H1 (cell line): ENCODE measurements at regions not wholly inside any gene's neighbourhood (a gene's known extent, or its start where the extent isn't known, plus 50 kb on each side); places are given as distances from the start of the nearest gene placed in this dataset.

ENCODE experiments used
- CTCF ChIA-PET: fragments of 300-600 bp; sonication (Branson Sonifier 250); formaldehyde crosslinking; loops from one replicate; lab custom pipeline; 2021; ENCODE audit not compliant: partially characterized antibody; lab: Charles Lee
- POLR2A ChIA-PET: fragments of 300-600 bp; sonication (Branson Sonifier 250); formaldehyde crosslinking; loops from one replicate; lab custom pipeline; 2021; ENCODE audit warnings: inconsistent platforms; ENCODE audit not compliant: partially characterized antibody; lab: Charles Lee
- DNase-seq, 2 experiments: peaks; one replicate each; pipeline versions ENCODE4 v3.0.0 to v3.0.0-alpha.2; 2010 to 2022; ENCODE audit warnings: low spot score in 2 of 2, low read depth in 1 of 2, mixed read lengths in 1 of 2
- FAIRE-seq: peaks from 2 replicates; lab custom pipeline; 2011; peaks lifted over from hg19 to GRCh38; lab: Jason Lieb, UNC
- H2AFZ ChIP-seq: 2 replicates; pipeline ENCODE4 v1.8.1; 2012; ENCODE audit warnings: low read length, inconsistent platforms
- H2AK5ac ChIP-seq: 2 replicates; pipeline ENCODE4 v1.6.1; 2013; ENCODE audit warnings: low read depth, low read length
- H2BK120ac ChIP-seq: replicated peaks from 2 replicates; pipeline ENCODE3; 2013; ENCODE audit warnings: low read depth, low read length, inconsistent platforms
- H2BK12ac ChIP-seq: 2 replicates; pipeline ENCODE4 v1.6.1; 2013; ENCODE audit warnings: low read depth, low read length
- H2BK15ac ChIP-seq: 2 replicates; pipeline ENCODE4 v1.6.1; 2013; ENCODE audit warnings: low read length
- H2BK20ac ChIP-seq: 2 replicates; pipeline ENCODE4 v1.6.1; 2013; ENCODE audit warnings: low read length
- H2BK5ac ChIP-seq: 2 replicates; pipeline ENCODE4 v1.6.1; 2013; ENCODE audit warnings: low read depth, low read length
- H3K14ac ChIP-seq: 2 replicates; pipeline ENCODE4 v1.6.1; 2013; ENCODE audit warnings: inconsistent platforms; ENCODE audit not compliant: insufficient read length
- H3K18ac ChIP-seq: 2 replicates; pipeline ENCODE4 v1.6.1; 2013; ENCODE audit warnings: low read length; ENCODE audit errors: extremely low read depth
- H3K23ac ChIP-seq: 2 replicates; pipeline ENCODE4 v1.6.1; 2013; ENCODE audit warnings: inconsistent platforms; ENCODE audit not compliant: insufficient read length
- H3K23me2 ChIP-seq: 2 replicates; pipeline ENCODE4 v1.6.1; 2013; ENCODE audit warnings: low read depth, low read length
- H3K27ac ChIP-seq: 2 replicates; pipeline ENCODE4 v1.6.1; 2011; ENCODE audit warnings: low read depth, low read length, inconsistent platforms
- H3K27me3 ChIP-seq, 4 experiments: replicated peaks in 1 of 4; 1 replicate in 1 of 4; 2 replicates in 3 of 4; pipeline versions ENCODE4 v1.6.1 to v1.8.1; 2011 to 2013; ENCODE audit warnings: low read length in 3 of 4, mild to moderate bottlenecking in 3 of 4, inconsistent platforms in 2 of 4, mixed read lengths in 2 of 4, moderate library complexity in 1 of 4; ENCODE audit not compliant: control insufficient read depth in 3 of 4, insufficient read depth in 3 of 4; ENCODE audit errors: extremely low read depth in 1 of 4
- H3K36me3 ChIP-seq, 4 experiments: 2 replicates each; pipeline versions ENCODE4 v1.6.1 to v1.8.1; 2011 to 2013; ENCODE audit warnings: mild to moderate bottlenecking in 4 of 4, low read length in 3 of 4, moderate library complexity in 2 of 4, control low read depth in 1 of 4, inconsistent platforms in 1 of 4; ENCODE audit not compliant: insufficient read depth in 4 of 4, control insufficient read depth in 2 of 4
- H3K4ac ChIP-seq: replicated peaks from 2 replicates; pipeline ENCODE3; 2013; ENCODE audit warnings: low read length, low read depth, mixed read lengths, inconsistent platforms; ENCODE audit not compliant: insufficient read length
- H3K4me1 ChIP-seq, 4 experiments: replicated peaks in 1 of 4; 1 replicate in 1 of 4; 2 replicates in 3 of 4; pipeline versions ENCODE4 v1.6.1 to v1.8.1; 2011 to 2013; ENCODE audit warnings: low read length in 3 of 4, inconsistent platforms in 2 of 4, mixed read lengths in 1 of 4; ENCODE audit not compliant: insufficient read depth in 4 of 4, control insufficient read depth in 3 of 4
- H3K4me2 ChIP-seq, 2 experiments: 2 replicates each; pipeline versions ENCODE4 v1.6.1 to v1.8.1; 2011 to 2013; ENCODE audit warnings: low read depth in 2 of 2, low read length in 2 of 2, control low read depth in 1 of 2, inconsistent platforms in 1 of 2, mild to moderate bottlenecking in 1 of 2; ENCODE audit not compliant: insufficient read depth in 1 of 2
- H3K4me3 ChIP-seq, 4 experiments: fragments of 200-600, 300-600 bp in 1 of 4; sonication (generic), shearing (Covaris generic), sonication (Bioruptor Twin) in 1 of 4; 2 replicates each; pipeline versions ENCODE4 v1.5.1 to v1.8.1; 2011 to 2016; ENCODE audit warnings: low read length in 4 of 4, low read depth in 3 of 4, control low read depth in 2 of 4, inconsistent platforms in 2 of 4, mild to moderate bottlenecking in 2 of 4, mixed read lengths in 1 of 4, moderate library complexity in 1 of 4; ENCODE audit not compliant: insufficient read depth in 2 of 4; ENCODE audit errors: extremely low read depth in 1 of 4
- H3K56ac ChIP-seq: replicated peaks from 2 replicates; pipeline ENCODE3; 2013; ENCODE audit warnings: low read depth, mild to moderate bottlenecking, mixed read lengths, low read length, inconsistent platforms; ENCODE audit not compliant: insufficient read length
- H3K79me1 ChIP-seq: 2 replicates; pipeline ENCODE4 v1.6.1; 2013; ENCODE audit warnings: low read depth, low read length, control low read depth
- H3K79me2 ChIP-seq, 2 experiments: 2 replicates each; pipeline versions ENCODE4 v1.6.1 to v1.8.1; 2012 to 2013; ENCODE audit warnings: low read length in 2 of 2, mild to moderate bottlenecking in 2 of 2, inconsistent platforms in 1 of 2; ENCODE audit not compliant: insufficient read depth in 2 of 2, control insufficient read depth in 1 of 2
- H3K9ac ChIP-seq, 4 experiments: replicated peaks in 1 of 4; 1 replicate in 1 of 4; 2 replicates in 3 of 4; pipeline versions ENCODE4 v1.6.1 to v1.8.1; 2011 to 2013; ENCODE audit warnings: low read depth in 3 of 4, low read length in 3 of 4, control low read depth in 2 of 4, mild to moderate bottlenecking in 2 of 4, moderate library complexity in 2 of 4, inconsistent platforms in 1 of 4; ENCODE audit errors: extremely low read depth in 1 of 4
- H3K9me3 ChIP-seq, 2 experiments: 2 replicates each; pipeline versions ENCODE4 v1.6.1 to v1.8.1; 2012 to 2013; ENCODE audit warnings: mild to moderate bottlenecking in 2 of 2, moderate library complexity in 2 of 2, control low read depth in 1 of 2, inconsistent platforms in 1 of 2, low read depth in 1 of 2, low read length in 1 of 2, mixed read lengths in 1 of 2; ENCODE audit not compliant: insufficient read depth in 2 of 2
- H4K20me1 ChIP-seq, 2 experiments: replicated peaks in 1 of 2; 2 replicates each; pipeline versions ENCODE3 to v1.8.1; 2011 to 2013; ENCODE audit warnings: inconsistent platforms in 2 of 2, low read length in 2 of 2, mild to moderate bottlenecking in 1 of 2; ENCODE audit not compliant: insufficient read depth in 2 of 2, control insufficient read depth in 1 of 2
- H4K5ac ChIP-seq: 2 replicates; pipeline ENCODE4 v1.6.1; 2013; ENCODE audit warnings: low read length, low read depth, mixed read lengths, inconsistent platforms; ENCODE audit not compliant: insufficient read length
- H4K8ac ChIP-seq: 2 replicates; pipeline ENCODE4 v1.8.0; 2013; ENCODE audit warnings: mild to moderate bottlenecking, moderate library complexity, low read length, inconsistent platforms; ENCODE audit not compliant: insufficient read depth; ENCODE audit errors: extremely low read depth
- H4K91ac ChIP-seq: replicated peaks from 2 replicates; pipeline ENCODE3; 2013; ENCODE audit warnings: low read length, mixed read lengths, inconsistent platforms; ENCODE audit not compliant: insufficient read length
- CBX8 ChIP-seq: fragments of 300-800, 300-1000 bp; sonication (generic); IDR thresholded peaks from 2 replicates; pipeline ENCODE4 v1.7.1; 2016; ENCODE audit warnings: low read depth, low read length, borderline replicate concordance
- CHD2 ChIP-seq: IDR thresholded peaks from 2 replicates; pipeline ENCODE4 v1.6.1; 2012; ENCODE audit warnings: low read length, improper control_type of control experiment
- CTBP2 ChIP-seq: IDR thresholded peaks from 2 replicates; pipeline ENCODE4 v1.7.0; 2011; ENCODE audit warnings: borderline replicate concordance, mild to moderate bottlenecking, moderate library complexity, mixed read lengths, low read length; ENCODE audit not compliant: insufficient read depth, insufficient read length
- EP300 ChIP-seq, 2 experiments: IDR thresholded peaks; 1 replicate in 1 of 2; 2 replicates in 1 of 2; pipeline ENCODE4 v1.6.1; 2011 to 2012; ENCODE audit warnings: low read depth in 2 of 2, low read length in 2 of 2, mild to moderate bottlenecking in 2 of 2, borderline replicate concordance in 1 of 2, inconsistent platforms in 1 of 2, moderate library complexity in 1 of 2
- HDAC6 ChIP-seq: IDR thresholded peaks from one replicate; pipeline ENCODE4 v1.7.1; 2012; ENCODE audit warnings: low read depth, mild to moderate bottlenecking, inconsistent platforms, low read length, moderate library complexity
- JUND ChIP-seq: IDR thresholded peaks from 2 replicates; pipeline ENCODE4 v1.6.1; 2011; ENCODE audit warnings: mild to moderate bottlenecking, improper control_type of control experiment, low read length
- KDM5A ChIP-seq: fragments of 200-600 bp; IDR thresholded peaks from 2 replicates; pipeline ENCODE4 v1.7.1; 2012; ENCODE audit warnings: mild to moderate bottlenecking, low read length, inconsistent platforms, mixed read lengths
- MAFK ChIP-seq: IDR thresholded peaks from 2 replicates; pipeline ENCODE4 v1.6.1; 2012; ENCODE audit warnings: low read depth, mild to moderate bottlenecking, improper control_type of control experiment, low read length
- TEAD4 ChIP-seq: IDR thresholded peaks from 2 replicates; pipeline ENCODE4 v1.6.1; 2012; ENCODE audit warnings: low read depth, low read length, inconsistent platforms, mixed read lengths
- YY1 ChIP-seq: IDR thresholded peaks from 2 replicates; pipeline ENCODE4 v1.6.1; 2011; ENCODE audit warnings: low read depth, mild to moderate bottlenecking, low read length
- WGBS, 2 experiments: shearing (Covaris generic) in 1 of 2; methylation state at CpG; one replicate each; pipeline versions ENCODE4 v1.1.6 to v1.1.7; 2013 to 2015; ENCODE audit warnings: low lambda C conversion rate in 2 of 2, mixed read lengths in 2 of 2, inconsistent platforms in 1 of 2, low coverage in 1 of 2, missing lambda C conversion rate in 1 of 2; ENCODE audit not compliant: insufficient replicate concordance in 2 of 2, insufficient coverage in 1 of 2, insufficient read length in 1 of 2; ENCODE audit errors: extremely low coverage in 1 of 2, missing lambda C conversion rate in 1 of 2; 5-methylcytosine and 5-hydroxymethylcytosine counted together
- TF ChIP-seq, protein P1 (sequence below): IDR thresholded peaks from 2 replicates; pipeline ENCODE4 v1.6.1; 2012; ENCODE audit warnings: inconsistent platforms

- no peak overlapping the region for H4K5ac ChIP-seq
- H4K20me1 ChIP-seq = no peaks in the 10 kb centered on the region
- H2BK5ac ChIP-seq = no peak overlapping the region
- DNase-seq = no peak
- no peaks in the 10 kb centered on the region; a peak in 1 of 8 replicates for H3K36me3 ChIP-seq
- no peak overlapping the region for H3K14ac ChIP-seq
- POLR2A ChIA-PET = no interaction called here
- no peak overlapping the region for H3K56ac ChIP-seq
- H3K4me3 ChIP-seq = no peak overlapping the region
- no peak overlapping the region for H3K4ac ChIP-seq
- no peak overlapping the region for H3K27ac ChIP-seq
- H3K23ac ChIP-seq = no peak overlapping the region
- H4K91ac ChIP-seq = no peak overlapping the region
- H3K4me2 ChIP-seq = no peak overlapping the region
- no peak overlapping the region for H2AK5ac ChIP-seq
- H3K23me2 ChIP-seq = no peaks in the 10 kb centered on the region; the same call in 1 of the 2 replicates
- H3K4me1 ChIP-seq = peaks cover 0 to 3% (median 1%) of the 10 kb centered on the region in 4 experiments; a peak in 2 of 7 replicates
- H2BK120ac ChIP-seq = no peak overlapping the region
- H3K79me2 ChIP-seq = no peaks in the 10 kb centered on the region
- no peak for TF ChIP-seq JUND
- no peak for TF ChIP-seq TEAD4
- TF ChIP-seq YY1 = no peak
- TF ChIP-seq CTBP2 = no peak
- TF ChIP-seq HDAC6 = no peak
- no peak for TF ChIP-seq KDM5A
- TF ChIP-seq MAFK = no peak
- no peak for TF ChIP-seq EP300 (IDR thresholded peaks at IDR 0.05; ENCODE audit: borderline replicate concordance in 1 of 2, low read depth in 2 of 2, low read length in 2 of 2)
- TF ChIP-seq CBX8 = no peak
- TF ChIP-seq, protein P1, sequence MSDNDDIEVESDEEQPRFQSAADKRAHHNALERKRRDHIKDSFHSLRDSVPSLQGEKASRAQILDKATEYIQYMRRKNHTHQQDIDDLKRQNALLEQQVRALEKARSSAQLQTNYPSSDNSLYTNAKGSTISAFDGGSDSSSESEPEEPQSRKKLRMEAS = no peak
- no peak for TF ChIP-seq CHD2
- 100% methylated on average over 1 of the region's 1 CpG; no CpG with 5 or more reads in 1 of the 2 experiments for WGBS, 2 experiments
- H4K8ac ChIP-seq = no peak overlapping the region
- no peaks in the 10 kb centered on the region for H3K79me1 ChIP-seq
- no peaks in the 10 kb centered on the region for H3K9me3 ChIP-seq
- no peak for FAIRE-seq
- no peak overlapping the region for H2BK12ac ChIP-seq
- no peak overlapping the region for H2AFZ ChIP-seq
- H3K18ac ChIP-seq = no peak overlapping the region
- no peak overlapping the region for H2BK15ac ChIP-seq
- no peak overlapping the region for H2BK20ac ChIP-seq
- CTCF ChIA-PET = no interaction called here
- no peaks in the 10 kb centered on the region for H3K27me3 ChIP-seq
- no peak overlapping the region for H3K9ac ChIP-seq
Observed at GRCh38 chr6:101001607-101002006, 120.5 kb upstream of the ASCC3 start.
